ENCODE measurements at regions not wholly inside any gene's neighbourhood (a gene's known extent, or its start where the extent isn't known, plus 50 kb on each side); places are given as distances from the start of the nearest gene placed in this dataset.
A peak's percentile ranks its signal among the peaks of the same experiment; 100 is the strongest.

DNA sequence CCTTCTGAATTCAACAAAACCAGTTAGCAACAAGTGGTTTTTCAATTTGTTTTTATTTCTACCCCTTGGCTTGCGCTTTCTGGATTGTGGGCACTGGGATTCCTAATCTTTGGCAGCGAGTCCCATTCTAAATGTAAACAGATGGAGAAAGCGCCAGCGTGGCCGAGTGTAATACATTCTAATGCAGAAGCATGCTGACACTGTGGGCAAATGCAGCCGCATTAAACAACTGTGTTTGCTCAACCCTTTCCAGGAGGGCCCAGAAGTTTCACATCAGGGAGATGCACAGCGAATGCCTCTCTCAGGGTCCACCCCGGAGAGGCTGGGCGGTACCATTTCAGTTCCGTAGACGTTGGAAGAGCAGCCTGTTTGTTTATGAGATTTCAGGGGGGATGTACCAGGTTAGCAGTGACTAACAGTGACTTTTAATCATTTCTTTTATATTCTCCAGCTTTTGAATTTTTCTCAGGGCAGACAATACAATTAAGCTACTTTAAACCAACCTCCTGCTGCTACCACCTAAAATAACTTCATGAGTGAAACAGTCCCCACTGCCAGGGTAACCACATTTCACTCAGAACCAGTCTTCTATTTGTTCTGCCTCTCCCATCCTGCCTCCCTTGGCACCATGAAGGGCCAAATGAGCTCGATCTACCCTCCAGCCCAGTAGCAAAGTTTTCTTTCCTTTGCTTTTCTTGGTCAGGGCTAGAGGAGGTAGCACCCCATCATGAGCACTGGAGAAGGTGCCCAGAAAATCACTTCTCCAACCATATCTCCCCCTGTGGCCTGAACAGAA, 164.2 kb upstream of the ITGB1 start:
- Mint-ChIP-seq H3K27ac (no peak overlapping the region), H3K27me3 (no peaks in the 10 kb centered on the region), H3K4me1 (ENCODE audit: low read depth) (peaks cover 69% of the 10 kb centered on the region), H3K9me3 (peaks cover 3% of the 10 kb centered on the region), H3K4me3 (no peak overlapping the region), H3K36me3 (ENCODE audit: low read depth) (peaks cover 4% of the 10 kb centered on the region)
- ChIA-PET POLR2A (no interaction called here), CTCF (interaction anchor here (3.8 kb wide), 1 partner anchor 12 kb away, joined by 17 read pairs; no protein-coding TSS in a partner anchor)
- intact Hi-C loops (cut with micrococcal nuclease): no loop called here
- DNase-seq (no peak), ATAC-seq (no peak)
- no peak for TF ChIP-seq CTCF (IDR thresholded peaks at IDR 0.05)

GRCh38 chr10:33120700-33121099, 162.7 kb upstream of the ITGB1 start:
- H3K36me3 Mint-ChIP-seq (ENCODE audit: low read depth): no peaks in the 10 kb centered on the region
- peaks cover 70% of the 10 kb centered on the region for H3K4me1 Mint-ChIP-seq (ENCODE audit: low read depth)
- ChIA-PET CTCF (interaction anchor here (0.8 to 3.8 kb wide), 5 partner anchors 10 to 112 kb away, joined by 3 to 17 read pairs (median 5); no protein-coding TSS in a partner anchor), POLR2A (interaction anchor here (0.7 to 1.9 kb wide), 5 partner anchors 11 to 20 kb away, joined by 3 to 9 read pairs (median 4); no protein-coding TSS in a partner anchor)
- no peaks in the 10 kb centered on the region for H3K27me3 Mint-ChIP-seq
- ATAC-seq (peak; percentile 89), DNase-seq (no peak)
- peaks cover 3% of the 10 kb centered on the region for H3K9me3 Mint-ChIP-seq
- H3K27ac Mint-ChIP-seq: peak overlapping the region; percentile 58
- no peak overlapping the region for H3K4me3 Mint-ChIP-seq
- TF ChIP-seq CTCF (IDR thresholded peaks at IDR 0.05): no peak
- intact Hi-C loops (cut with micrococcal nuclease): loop anchor here (2.0 kb wide), 1 partner anchor 22 kb away; no protein-coding TSS in a partner anchor

DNA sequence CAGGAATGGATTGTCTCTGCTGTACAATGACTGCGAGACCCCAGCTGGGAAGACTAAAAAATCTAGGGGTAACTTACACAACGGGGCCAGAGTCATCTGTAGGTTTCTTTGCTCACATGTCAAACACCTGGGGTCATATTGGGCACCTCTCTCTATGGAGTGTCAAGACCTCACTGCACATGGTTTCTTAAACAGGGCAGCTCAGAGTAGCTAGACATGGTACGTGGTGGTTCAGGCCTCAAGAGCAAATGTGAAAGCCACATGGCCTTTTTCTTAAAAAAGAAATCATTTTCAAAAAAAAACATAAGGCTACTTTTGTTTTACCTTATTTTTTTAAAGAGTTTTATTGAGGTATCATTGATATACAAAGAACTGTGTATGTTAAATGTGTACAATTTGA, 162.2 kb upstream of the ITGB1 start:
- no peaks in the 10 kb centered on the region for H3K27me3 Mint-ChIP-seq
- intact Hi-C loops (cut with micrococcal nuclease): loop anchor here (2.0 kb wide), 1 partner anchor 23 kb away; no protein-coding TSS in a partner anchor
- peaks cover 68% of the 10 kb centered on the region for H3K4me1 Mint-ChIP-seq (ENCODE audit: low read depth)
- H3K9me3 Mint-ChIP-seq: peaks cover 3% of the 10 kb centered on the region
- ChIA-PET POLR2A (interaction anchor here (0.7 to 1.9 kb wide), 6 partner anchors 9 to 21 kb away, joined by 3 to 9 read pairs (median 4); no protein-coding TSS in a partner anchor), CTCF (interaction anchor here (1.0 to 3.8 kb wide), 6 partner anchors 11 to 111 kb away, joined by 3 to 17 read pairs (median 5); no protein-coding TSS in a partner anchor)
- ATAC-seq (peak; percentile 39), DNase-seq (peak; percentile 32)
- no peaks in the 10 kb centered on the region for H3K36me3 Mint-ChIP-seq (ENCODE audit: low read depth)
- no peak overlapping the region for H3K4me3 Mint-ChIP-seq
- peak overlapping the region; percentile 80 for H3K27ac Mint-ChIP-seq
- TF ChIP-seq CTCF (IDR thresholded peaks at IDR 0.05): no peak

DNA sequence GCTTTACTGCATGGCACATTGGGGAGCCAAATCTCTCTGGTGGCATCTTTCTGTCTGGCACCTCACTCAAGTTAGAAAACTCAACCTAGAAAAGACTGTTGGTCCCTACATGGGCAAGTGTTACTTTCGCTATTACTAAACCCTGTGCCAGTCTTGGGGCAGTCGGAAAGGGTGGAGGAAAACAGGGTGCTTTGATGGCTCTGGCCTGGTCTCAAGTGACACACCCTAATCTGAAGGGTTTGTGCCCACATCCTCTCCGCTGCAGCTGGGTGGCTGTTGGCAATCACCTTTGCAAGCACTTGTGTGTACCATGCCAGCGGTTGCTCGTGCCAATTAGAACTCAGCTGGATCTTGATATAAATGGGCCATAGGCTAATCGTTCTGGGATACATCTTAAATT, 159.8 kb upstream of the ITGB1 start:
- ChIA-PET POLR2A (no interaction called here), CTCF (interaction anchor here (2.7 kb wide), 1 partner anchor 38 kb away, joined by 19 read pairs; no protein-coding TSS in a partner anchor)
- no peak for TF ChIP-seq CTCF (IDR thresholded peaks at IDR 0.05)
- peak; percentile 52 for DNase-seq
- H3K27ac Mint-ChIP-seq: peak overlapping the region; percentile 23
- no peak overlapping the region for H3K4me3 Mint-ChIP-seq
- intact Hi-C loops (cut with micrococcal nuclease): no loop called here
- H3K27me3 Mint-ChIP-seq: no peaks in the 10 kb centered on the region
- H3K36me3 Mint-ChIP-seq (ENCODE audit: low read depth): no peaks in the 10 kb centered on the region
- peaks cover 3% of the 10 kb centered on the region for H3K9me3 Mint-ChIP-seq
- peak; percentile 22 for ATAC-seq
- H3K4me1 Mint-ChIP-seq (ENCODE audit: low read depth): peaks cover 81% of the 10 kb centered on the region

DNA sequence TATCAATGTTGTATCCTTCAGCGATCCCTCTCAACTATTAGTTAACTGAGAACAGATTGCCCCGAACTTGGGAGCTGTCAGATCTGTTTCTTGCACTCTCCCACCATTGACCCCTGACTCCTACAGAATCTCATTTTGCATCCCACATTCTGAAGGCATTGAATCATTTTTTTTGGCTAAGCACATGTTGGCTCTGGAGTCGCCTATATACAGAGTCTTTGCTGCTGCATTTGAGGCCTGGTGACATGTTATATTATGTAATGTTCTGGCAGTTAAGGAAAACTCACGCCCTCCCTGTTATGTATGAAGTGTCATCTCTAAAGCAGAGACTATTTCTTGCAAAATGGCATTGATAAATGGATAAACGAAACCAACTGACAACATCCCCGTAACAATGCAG, 159.2 kb upstream of the ITGB1 start:
- ChIA-PET CTCF (interaction anchor here (1.0 to 2.7 kb wide), 7 partner anchors 9 to 117 kb away, joined by 3 to 19 read pairs (median 6); no protein-coding TSS in a partner anchor), POLR2A (no interaction called here)
- no peaks in the 10 kb centered on the region for H3K27me3 Mint-ChIP-seq
- H3K4me3 Mint-ChIP-seq: no peak overlapping the region
- H3K4me1 Mint-ChIP-seq (ENCODE audit: low read depth): peaks cover 82% of the 10 kb centered on the region
- no peak for ATAC-seq
- no peak for TF ChIP-seq CTCF (IDR thresholded peaks at IDR 0.05)
- peak overlapping the region; percentile 23 for H3K27ac Mint-ChIP-seq
- H3K9me3 Mint-ChIP-seq: peaks cover 3% of the 10 kb centered on the region
- H3K36me3 Mint-ChIP-seq (ENCODE audit: low read depth): no peaks in the 10 kb centered on the region
- DNase-seq: no peak
- intact Hi-C loops (cut with micrococcal nuclease): no loop called here
